CD14-positive monocyte (primary cell): ENCODE measurements at regions not wholly inside any gene's neighbourhood (a gene's known extent, or its start where the extent isn't known, plus 50 kb on each side); places are given as distances from the start of the nearest gene placed in this dataset.
"Not testable (repeated sequence)": the region's sequence is repeated elsewhere in the genome, so short reads cannot be mapped to it uniquely, and the experiment has no call there.

Experiments used
- DNase-seq, 3 donors: peaks; one replicate each; pipeline ENCODE4 v3.0.0-alpha.2; 2011 to 2022
- H2AFZ ChIP-seq: 2 replicates; pipeline ENCODE4 v1.6.0; 2012; ENCODE audit warnings: mild to moderate bottlenecking, low read depth, low read length, inconsistent platforms; ENCODE audit not compliant: insufficient read depth, poor library complexity, severe bottlenecking
- H3K27ac ChIP-seq, 2 donors: 1 replicate in 1 of 2; 2 replicates in 1 of 2; pipeline ENCODE4 v1.5.1; 2012 to 2013; ENCODE audit warnings: low read length in 2 of 2, control low read depth in 1 of 2, inconsistent platforms in 1 of 2, low read depth in 1 of 2, mild to moderate bottlenecking in 1 of 2
- H3K27me3 ChIP-seq, 2 donors: one replicate each; pipeline versions ENCODE4 v1.6.0 to v1.6.1; 2011 to 2013; ENCODE audit warnings: low read length in 2 of 2; ENCODE audit not compliant: control insufficient read depth in 2 of 2, insufficient read depth in 2 of 2
- H3K36me3 ChIP-seq, 2 donors: replicated peaks in 1 of 2; 1 replicate in 1 of 2; 2 replicates in 1 of 2; pipeline versions ENCODE4 v1.5.1 to v1.6.1; 2012 to 2013; ENCODE audit warnings: low read length in 2 of 2, control low read depth in 1 of 2, inconsistent platforms in 1 of 2, mild to moderate bottlenecking in 1 of 2; ENCODE audit not compliant: insufficient read depth in 2 of 2, control insufficient read depth in 1 of 2
- H3K4me1 ChIP-seq, 2 donors: 1 replicate in 1 of 2; 2 replicates in 1 of 2; pipeline versions ENCODE4 v1.5.1 to v1.6.1; 2012 to 2013; ENCODE audit warnings: low read length in 2 of 2, control low read depth in 1 of 2, inconsistent platforms in 1 of 2, mild to moderate bottlenecking in 1 of 2, moderate library complexity in 1 of 2; ENCODE audit not compliant: insufficient read depth in 2 of 2, control insufficient read depth in 1 of 2
- H3K4me2 ChIP-seq: replicated peaks from 2 replicates; pipeline ENCODE3; 2012; ENCODE audit warnings: low read length, moderate library complexity, mild to moderate bottlenecking; ENCODE audit not compliant: poor library complexity, severe bottlenecking; ENCODE audit errors: extremely low read depth
- H3K4me3 ChIP-seq, 3 experiments: fragments of 200-600 bp in 1 of 3; sonication (generic) in 1 of 3; replicated peaks in 1 of 3; 1 replicate in 2 of 3; 2 replicates in 1 of 3; pipeline ENCODE4 v1.5.1; 2011 to 2013; ENCODE audit warnings: low read length in 3 of 3, mild to moderate bottlenecking in 3 of 3, control low read depth in 2 of 3, low read depth in 2 of 3, inconsistent platforms in 1 of 3, moderate library complexity in 1 of 3
- H3K79me2 ChIP-seq: 2 replicates; pipeline ENCODE4 v1.6.0; 2012; ENCODE audit warnings: mild to moderate bottlenecking, control low read depth, inconsistent platforms, low read length, moderate library complexity; ENCODE audit not compliant: insufficient read depth
- H3K9ac ChIP-seq: 2 replicates; pipeline ENCODE4 v1.6.0; 2017; ENCODE audit warnings: low read length, mild to moderate bottlenecking; ENCODE audit not compliant: insufficient read depth, poor library complexity, severe bottlenecking
- H3K9me3 ChIP-seq, 2 donors: replicated peaks in 1 of 2; 1 replicate in 1 of 2; 2 replicates in 1 of 2; pipeline versions ENCODE4 v1.5.1 to v1.6.1; 2012 to 2013; ENCODE audit warnings: low read length in 2 of 2, control low read depth in 1 of 2; ENCODE audit not compliant: control insufficient read depth in 1 of 2, insufficient read depth in 1 of 2
- H4K20me1 ChIP-seq: 2 replicates; pipeline ENCODE4 v1.6.0; 2012; ENCODE audit warnings: mild to moderate bottlenecking, low read length, control low read depth, moderate library complexity; ENCODE audit not compliant: insufficient read depth
- H3K27ac Mint-ChIP-seq, 7 donors: one replicate each; pipeline ENCODE4 v1.8.0; 2020; ENCODE audit warnings: mild to moderate bottlenecking in 7 of 7, mixed read lengths in 7 of 7, moderate library complexity in 6 of 7, inconsistent platforms in 2 of 7
- H3K27me3 Mint-ChIP-seq, 3 donors: one replicate each; pipeline ENCODE4 v1.8.0; 2021 to 2022; ENCODE audit warnings: low read depth in 3 of 3, mild to moderate bottlenecking in 3 of 3, mixed read lengths in 3 of 3, moderate library complexity in 3 of 3, inconsistent platforms in 1 of 3
- H3K36me3 Mint-ChIP-seq, 2 donors: one replicate each; pipeline ENCODE4 v1.8.0; 2020; ENCODE audit warnings: mixed read lengths in 2 of 2, inconsistent platforms in 1 of 2, mild to moderate bottlenecking in 1 of 2
- H3K4me1 Mint-ChIP-seq: one replicate; pipeline ENCODE4 v1.8.0; 2020; ENCODE audit warnings: mild to moderate bottlenecking, mixed read lengths
- H3K4me3 Mint-ChIP-seq, 2 donors: one replicate each; pipeline ENCODE4 v1.8.0; 2020; ENCODE audit warnings: mild to moderate bottlenecking in 2 of 2, mixed read lengths in 2 of 2, moderate library complexity in 1 of 2
- H3K9me3 Mint-ChIP-seq, 7 donors: one replicate each; pipeline ENCODE4 v1.8.0; 2020 to 2022; ENCODE audit warnings: mixed read lengths in 7 of 7, mild to moderate bottlenecking in 6 of 7, moderate library complexity in 6 of 7, inconsistent platforms in 2 of 7
- CTCF ChIP-seq: fragments of 200-600 bp; IDR thresholded peaks from one replicate; pipeline ENCODE4 v1.8.0; 2022; ENCODE audit warnings: antibody characterized with exemption, mild to moderate bottlenecking
- WGBS: methylation state at CpG from one replicate; pipeline ENCODE4 v1.1.5; 2013; ENCODE audit warnings: missing lambda C conversion rate; ENCODE audit not compliant: insufficient coverage; 5-methylcytosine and 5-hydroxymethylcytosine counted together
- intact Hi-C, 2 donors: fragments of 100-400 bp; cut with micrococcal nuclease; formaldehyde crosslinking; loops; one replicate each; pipeline versions ENCODE4 v1.15.0 to v1.15.1; 2023

GRCh38 chr6:145093226-145093625 lies 642.1 kb downstream of the EPM2A start:
- no peak for DNase-seq
- H3K9me3 ChIP-seq: peaks cover 15 to 21% of the 10 kb centered on the region in 2 donors
- H3K4me1 ChIP-seq: no peaks in the 10 kb centered on the region
- H4K20me1 ChIP-seq: no peaks in the 10 kb centered on the region
- intact Hi-C loops: no loop called here
- H3K4me3 ChIP-seq: no peak overlapping the region
- no peaks in the 10 kb centered on the region for H3K79me2 ChIP-seq
- Mint-ChIP-seq H3K4me3 (no peak overlapping the region), H3K36me3 (no peaks in the 10 kb centered on the region), H3K27me3 (no peaks in the 10 kb centered on the region), H3K4me1 (no peaks in the 10 kb centered on the region), H3K27ac (no peak overlapping the region), H3K9me3 (peaks cover 7 to 22% (median 21%) of the 10 kb centered on the region in 7 donors)
- no peak overlapping the region for H3K4me2 ChIP-seq
- WGBS: no CpG with 5 or more reads among the region's 2 CpGs
- TF ChIP-seq CTCF: no peak
- no peak overlapping the region for H3K27ac ChIP-seq
- no peak overlapping the region for H3K9ac ChIP-seq
- no peaks in the 10 kb centered on the region for H3K27me3 ChIP-seq
- H3K36me3 ChIP-seq: no peaks in the 10 kb centered on the region
- no peak overlapping the region for H2AFZ ChIP-seq

GRCh38 chr6:145096846-145097245 lies 638.5 kb downstream of the EPM2A start:
- Histone ChIP-seq H2AFZ (no peak overlapping the region), H3K4me1 (no peaks in the 10 kb centered on the region), H3K4me2 (no peak overlapping the region), H3K27ac (no peak overlapping the region), H3K9ac (no peak overlapping the region), H3K4me3 (no peak overlapping the region), H4K20me1 (no peaks in the 10 kb centered on the region), H3K9me3 (peaks cover 21 to 26% of the 10 kb centered on the region in 2 donors), H3K79me2 (no peaks in the 10 kb centered on the region), H3K27me3 (no peaks in the 10 kb centered on the region), H3K36me3 (no peaks in the 10 kb centered on the region)
- H3K4me3 Mint-ChIP-seq: no peak overlapping the region
- no peak for DNase-seq
- TF ChIP-seq CTCF: no peak
- peaks cover 12 to 29% (median 22%) of the 10 kb centered on the region in 7 donors for H3K9me3 Mint-ChIP-seq
- no peaks in the 10 kb centered on the region for H3K4me1 Mint-ChIP-seq
- no peaks in the 10 kb centered on the region for H3K36me3 Mint-ChIP-seq
- H3K27me3 Mint-ChIP-seq: no peaks in the 10 kb centered on the region
- no peak overlapping the region for H3K27ac Mint-ChIP-seq
- 86% methylated on average over 1 of the region's 1 CpG for WGBS
- intact Hi-C loops: no loop called here

- DNase-seq, H3K27ac Mint-ChIP-seq, H3K79me2 ChIP-seq, H3K4me3 Mint-ChIP-seq, H3K4me1 ChIP-seq, H3K27me3 Mint-ChIP-seq, H3K36me3 Mint-ChIP-seq, H3K27ac ChIP-seq, H4K20me1 ChIP-seq, H3K36me3 ChIP-seq, H3K4me1 Mint-ChIP-seq, H3K9ac ChIP-seq, intact Hi-C loops, H3K27me3 ChIP-seq, H2AFZ ChIP-seq, H3K4me2 ChIP-seq, H3K4me3 ChIP-seq: not testable (repeated sequence)
- peaks cover 21 to 26% of the 10 kb centered on the region in 2 donors for H3K9me3 ChIP-seq
- 78% methylated on average over 3 of the region's 6 CpGs for WGBS
- H3K9me3 Mint-ChIP-seq: peaks cover 12 to 30% (median 19%) of the 10 kb centered on the region in 7 donors
Measured at GRCh38 chr6:145098127-145098526, 637.2 kb downstream of the EPM2A start.
